ENCODE measurements at regions not wholly inside any gene's neighbourhood (a gene's known extent, or its start where the extent isn't known, plus 50 kb on each side); places are given as distances from the start of the nearest gene placed in this dataset.

DNA sequence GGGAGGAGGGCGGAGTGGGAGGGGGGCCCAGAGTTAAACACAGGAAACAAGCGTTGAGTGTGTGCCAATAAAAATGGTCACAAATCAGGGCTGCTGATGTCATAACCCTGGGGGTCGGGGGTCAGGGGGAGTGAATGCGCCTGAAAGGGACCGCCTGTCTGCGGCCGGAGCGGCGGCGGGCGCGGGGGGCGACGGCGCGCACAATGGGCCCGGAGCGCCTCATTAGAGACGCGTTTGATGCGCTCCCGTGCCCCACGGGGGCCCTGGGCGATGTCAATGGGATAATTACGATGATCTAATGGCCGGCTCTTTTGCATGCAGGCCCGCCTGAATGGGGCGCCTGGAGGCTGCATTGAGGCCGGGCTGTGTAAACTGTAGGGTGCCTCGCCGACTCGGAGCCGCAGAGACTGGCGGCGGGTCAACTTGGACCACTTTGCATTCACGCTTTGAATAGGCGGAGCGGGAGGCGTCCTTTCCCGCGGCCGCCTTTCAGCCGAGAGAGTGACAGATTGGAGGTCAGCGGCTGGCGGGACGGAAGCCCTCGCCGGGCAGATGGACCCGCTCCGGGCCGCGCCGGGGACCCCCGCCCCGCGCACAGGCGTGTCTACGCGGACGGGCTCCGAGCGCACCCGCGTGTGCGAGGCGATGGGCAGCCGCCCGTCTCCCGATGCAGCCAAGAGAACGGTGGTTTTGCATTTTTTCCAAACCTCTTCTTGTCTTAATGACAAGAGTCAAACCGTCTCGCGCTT lies 296.1 kb downstream of the TFAP2C start:
- Histone ChIP-seq H3K36me3 (replicated peaks; ENCODE audit: insufficient read depth, low read depth) (no peaks in the 10 kb centered on the region), H3K27ac (no peak overlapping the region), H3K79me2 (no peaks in the 10 kb centered on the region), H3K9me2 (replicated peaks; ENCODE audit: insufficient read depth) (no peaks in the 10 kb centered on the region), H3K9me3 (ENCODE audit: low read depth) (no peaks in the 10 kb centered on the region), H3K4me3 (peak overlapping the region; percentile 30), H3K4me2 (peak overlapping the region; percentile 92), H3K27me3 (peaks cover 83% of the 10 kb centered on the region), H3K4me1 (ENCODE audit: insufficient read depth) (peaks cover 13% of the 10 kb centered on the region), H2AFZ (peak overlapping the region; percentile 71), H4K20me1 (ENCODE audit: insufficient read depth, poor library complexity, severe bottlenecking) (no peaks in the 10 kb centered on the region)
- under 1% methylated on average over 49 of the region's 73 CpGs for WGBS (ENCODE audit: low lambda C conversion rate, missing lambda C conversion rate)
- peak; percentile 29 for DNase-seq (ENCODE audit: low spot score)
- peak; percentile 83 for TF ChIP-seq EZH2 (IDR thresholded peaks at IDR 0.05; ENCODE audit: borderline replicate concordance)
- no peak for TF ChIP-seq EZH2phosphoT487 (IDR thresholded peaks at IDR 0.05; ENCODE audit: low read depth, severe bottlenecking, unreplicated experiment)

DNA sequence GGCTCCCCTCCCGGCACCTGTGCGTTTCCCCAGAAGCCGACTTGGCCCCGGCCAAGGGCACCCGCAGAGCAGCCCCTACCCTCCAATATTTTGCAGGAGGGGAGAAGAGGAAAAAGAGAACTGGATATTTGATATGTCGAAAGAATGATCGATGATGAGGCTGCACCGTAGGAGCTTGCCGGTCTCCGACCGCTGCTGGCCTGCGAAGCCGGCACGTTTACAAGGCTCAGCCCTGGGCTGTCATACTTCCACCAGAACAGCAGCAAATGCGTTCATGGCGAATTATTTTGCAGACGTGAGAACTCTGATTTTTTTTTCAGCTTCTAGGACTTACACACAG lies 296.7 kb downstream of the TFAP2C start:
- no peak for DNase-seq (ENCODE audit: low spot score)
- WGBS (ENCODE audit: low lambda C conversion rate, missing lambda C conversion rate): 2% methylated on average over 17 of the region's 17 CpGs
- no peaks in the 10 kb centered on the region for H4K20me1 ChIP-seq (ENCODE audit: insufficient read depth, poor library complexity, severe bottlenecking)
- H2AFZ ChIP-seq: no peak overlapping the region
- TF ChIP-seq EZH2phosphoT487 (IDR thresholded peaks at IDR 0.05; ENCODE audit: low read depth, severe bottlenecking, unreplicated experiment) (no peak), EZH2 (IDR thresholded peaks at IDR 0.05; ENCODE audit: borderline replicate concordance) (peak; percentile 60)
- peak overlapping the region; percentile 30 for H3K4me3 ChIP-seq
- H3K36me3 ChIP-seq (replicated peaks; ENCODE audit: insufficient read depth, low read depth): no peaks in the 10 kb centered on the region
- H3K27ac ChIP-seq: no peak overlapping the region
- peaks cover 13% of the 10 kb centered on the region for H3K4me1 ChIP-seq (ENCODE audit: insufficient read depth)
- H3K9me3 ChIP-seq (ENCODE audit: low read depth): no peaks in the 10 kb centered on the region
- H3K9me2 ChIP-seq (replicated peaks; ENCODE audit: insufficient read depth): no peaks in the 10 kb centered on the region
- H3K79me2 ChIP-seq: no peaks in the 10 kb centered on the region
- H3K4me2 ChIP-seq: peak overlapping the region; percentile 92
- H3K27me3 ChIP-seq: peaks cover 87% of the 10 kb centered on the region

GRCh38 chr20:56926501-56926900 lies 297.4 kb downstream of the TFAP2C start:
- 59% methylated on average over 2 of the region's 2 CpGs for WGBS (ENCODE audit: low lambda C conversion rate, missing lambda C conversion rate)
- no peak for DNase-seq (ENCODE audit: low spot score)
- Histone ChIP-seq H3K9me2 (replicated peaks; ENCODE audit: insufficient read depth) (no peaks in the 10 kb centered on the region), H3K27ac (no peak overlapping the region), H3K79me2 (no peaks in the 10 kb centered on the region), H3K4me1 (ENCODE audit: insufficient read depth) (peaks cover 13% of the 10 kb centered on the region), H3K36me3 (replicated peaks; ENCODE audit: insufficient read depth, low read depth) (no peaks in the 10 kb centered on the region), H3K9me3 (ENCODE audit: low read depth) (no peaks in the 10 kb centered on the region), H3K4me3 (no peak overlapping the region), H2AFZ (no peak overlapping the region), H3K4me2 (no peak overlapping the region), H3K27me3 (peaks cover 89% of the 10 kb centered on the region), H4K20me1 (ENCODE audit: insufficient read depth, poor library complexity, severe bottlenecking) (no peaks in the 10 kb centered on the region)
- no peak for TF ChIP-seq EZH2 (IDR thresholded peaks at IDR 0.05; ENCODE audit: borderline replicate concordance)
- TF ChIP-seq EZH2phosphoT487 (IDR thresholded peaks at IDR 0.05; ENCODE audit: low read depth, severe bottlenecking, unreplicated experiment): no peak
- TF ChIP-seq, protein P1, sequence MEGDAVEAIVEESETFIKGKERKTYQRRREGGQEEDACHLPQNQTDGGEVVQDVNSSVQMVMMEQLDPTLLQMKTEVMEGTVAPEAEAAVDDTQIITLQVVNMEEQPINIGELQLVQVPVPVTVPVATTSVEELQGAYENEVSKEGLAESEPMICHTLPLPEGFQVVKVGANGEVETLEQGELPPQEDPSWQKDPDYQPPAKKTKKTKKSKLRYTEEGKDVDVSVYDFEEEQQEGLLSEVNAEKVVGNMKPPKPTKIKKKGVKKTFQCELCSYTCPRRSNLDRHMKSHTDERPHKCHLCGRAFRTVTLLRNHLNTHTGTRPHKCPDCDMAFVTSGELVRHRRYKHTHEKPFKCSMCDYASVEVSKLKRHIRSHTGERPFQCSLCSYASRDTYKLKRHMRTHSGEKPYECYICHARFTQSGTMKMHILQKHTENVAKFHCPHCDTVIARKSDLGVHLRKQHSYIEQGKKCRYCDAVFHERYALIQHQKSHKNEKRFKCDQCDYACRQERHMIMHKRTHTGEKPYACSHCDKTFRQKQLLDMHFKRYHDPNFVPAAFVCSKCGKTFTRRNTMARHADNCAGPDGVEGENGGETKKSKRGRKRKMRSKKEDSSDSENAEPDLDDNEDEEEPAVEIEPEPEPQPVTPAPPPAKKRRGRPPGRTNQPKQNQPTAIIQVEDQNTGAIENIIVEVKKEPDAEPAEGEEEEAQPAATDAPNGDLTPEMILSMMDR (IDR thresholded peaks at IDR 0.05; ENCODE audit: poor library complexity): no peak

DNA sequence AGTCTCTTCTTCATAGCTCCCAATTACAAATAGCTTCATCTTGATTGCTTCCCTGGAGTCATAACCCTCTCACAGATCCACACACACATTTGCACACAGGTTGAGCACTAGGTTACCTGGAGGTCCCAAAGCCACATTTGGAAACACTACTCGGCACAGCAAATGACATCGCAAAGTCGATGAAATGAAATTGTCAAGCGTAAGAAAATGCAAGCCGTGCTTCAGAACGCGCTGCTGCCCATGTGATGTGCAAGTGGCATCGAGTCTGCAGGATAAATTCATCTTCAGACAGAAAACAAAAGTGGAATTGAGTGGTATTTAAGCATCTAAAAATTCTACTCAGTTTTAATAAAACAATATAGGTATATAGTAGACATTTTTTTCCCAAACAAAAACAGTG lies 298.0 kb downstream of the TFAP2C start:
- H3K27me3 ChIP-seq: peaks cover 84% of the 10 kb centered on the region
- DNase-seq (ENCODE audit: low spot score): no peak
- H2AFZ ChIP-seq: no peak overlapping the region
- H3K4me3 ChIP-seq: no peak overlapping the region
- H3K79me2 ChIP-seq: no peaks in the 10 kb centered on the region
- no peaks in the 10 kb centered on the region for H3K36me3 ChIP-seq (replicated peaks; ENCODE audit: insufficient read depth, low read depth)
- WGBS (ENCODE audit: low lambda C conversion rate, missing lambda C conversion rate): 92% methylated on average over 8 of the region's 8 CpGs
- no peaks in the 10 kb centered on the region for H3K9me2 ChIP-seq (replicated peaks; ENCODE audit: insufficient read depth)
- no peak for TF ChIP-seq EZH2phosphoT487 (IDR thresholded peaks at IDR 0.05; ENCODE audit: low read depth, severe bottlenecking, unreplicated experiment)
- no peak for TF ChIP-seq EZH2 (IDR thresholded peaks at IDR 0.05; ENCODE audit: borderline replicate concordance)
- TF ChIP-seq, protein P1 (IDR thresholded peaks at IDR 0.05; ENCODE audit: poor library complexity): no peak
- no peak overlapping the region for H3K4me2 ChIP-seq
- H4K20me1 ChIP-seq (ENCODE audit: insufficient read depth, poor library complexity, severe bottlenecking): no peaks in the 10 kb centered on the region
- H3K4me1 ChIP-seq (ENCODE audit: insufficient read depth): peaks cover 13% of the 10 kb centered on the region
- no peaks in the 10 kb centered on the region for H3K9me3 ChIP-seq (ENCODE audit: low read depth)
- no peak overlapping the region for H3K27ac ChIP-seq
